Left colon (tissue), 2 donors: ENCODE measurements at regions not wholly inside any gene's neighbourhood (a gene's known extent, or its start where the extent isn't known, plus 50 kb on each side); places are given as distances from the start of the nearest gene placed in this dataset.
"Not testable (repeated sequence)": the region's sequence is repeated elsewhere in the genome, so short reads cannot be mapped to it uniquely, and the experiment has no call there.

Experiments
- ATAC-seq: fragments of 200-7000 bp; cut with Tn5 transposase; one replicate; pipeline ENCODE4 v1.9.1; 2020; ENCODE audit warnings: mild to moderate bottlenecking, moderate library complexity
- DNase-seq, 2 donors: peaks; one replicate each; pipeline ENCODE4 v3.0.0-alpha.2; 2020
- intact Hi-C, 2 donors: fragments of 100-400 bp; cut with DNase I in 1 of 2; cut with micrococcal nuclease in 1 of 2; formaldehyde crosslinking; loops; one replicate each; pipeline versions ENCODE4 v1.11.2 to v1.14.0; 2022; cut with DNase I, micrococcal nuclease
- donor health status: DM: no; HTN: no; CAD: no.
- donor health status: DM: yes; HTN: yes; CAD: no.

GRCh38 chr3:124635169-124635539 lies 95.1 kb upstream of the UMPS start:
- peak; percentile 24 for ATAC-seq
- intact Hi-C loops: no loop called here
- no peak for DNase-seq

- intact Hi-C loops: no loop called here
- ATAC-seq: peak; percentile 27
- DNase-seq: no peak
These were observed 94.0 kb upstream of the UMPS start for GRCh38 chr3:124636101-124636862.

- intact Hi-C loops: no loop called here
- peak; percentile 77 for ATAC-seq
- peak; percentile 43 to 59 for DNase-seq
These were observed 93.4 kb upstream of the UMPS start for GRCh38 chr3:124636863-124637296.

- ATAC-seq (peak; percentile 47), DNase-seq (no peak)
- intact Hi-C loops: no loop called here
These were observed 90.6 kb upstream of the UMPS start for GRCh38 chr3:124639406-124640237.

- DNase-seq (no peak), ATAC-seq (no peak)
- intact Hi-C loops: no loop called here
These were observed 89.5 kb upstream of the UMPS start for GRCh38 chr3:124640635-124641306.

GRCh38 chr3:124643453-124643852 lies 86.8 kb upstream of the UMPS start:
- ATAC-seq: no peak
- DNase-seq: no peak
- intact Hi-C loops: no loop called here

- peak; percentile 26 for ATAC-seq
- intact Hi-C loops: not testable (repeated sequence)
These were observed 84.1 kb upstream of the UMPS start for GRCh38 chr3:124646186-124646585.

GRCh38 chr3:124648551-124648950 lies 81.7 kb upstream of the UMPS start:
- ATAC-seq (peak; percentile 19), DNase-seq (no peak)
- intact Hi-C loops: no loop called here

More at GRCh38 chr3:124646186-124646585, 84.1 kb upstream of the UMPS start:
- not testable (repeated sequence) for DNase-seq

GRCh38 chr3:124650798-124651197 lies 79.5 kb upstream of the UMPS start:
- intact Hi-C loops: no loop called here
- ATAC-seq (no peak), DNase-seq (no peak)

- ATAC-seq, intact Hi-C loops, DNase-seq: not testable (repeated sequence)
These were observed 78.8 kb upstream of the UMPS start for GRCh38 chr3:124651416-124651815.

- DNase-seq (no peak), ATAC-seq (no peak)
- intact Hi-C loops: no loop called here
These were observed 78.2 kb upstream of the UMPS start for GRCh38 chr3:124652009-124652408.

GRCh38 chr3:124653071-124653796 lies 77.0 kb upstream of the UMPS start:
- intact Hi-C loops: no loop called here
- ATAC-seq (no peak), DNase-seq (no peak)

- ATAC-seq: peak; percentile 44
- no peak for DNase-seq
- intact Hi-C loops: no loop called here
These were observed 76.3 kb upstream of the UMPS start for GRCh38 chr3:124653797-124654469.

- intact Hi-C loops: no loop called here
- DNase-seq: no peak
- peak; percentile 84 for ATAC-seq
These were observed 75.8 kb upstream of the UMPS start for GRCh38 chr3:124654470-124654845.

- ATAC-seq (no peak), DNase-seq (no peak)
- intact Hi-C loops: no loop called here
These were observed 73.7 kb upstream of the UMPS start for GRCh38 chr3:124656531-124656930.

- intact Hi-C loops: no loop called here
- ATAC-seq (no peak), DNase-seq (no peak)
These were observed 73.1 kb upstream of the UMPS start for GRCh38 chr3:124657138-124657537.

GRCh38 chr3:124658270-124658669 lies 72.0 kb upstream of the UMPS start:
- ATAC-seq (no peak), DNase-seq (no peak)
- intact Hi-C loops: no loop called here

- intact Hi-C loops: no loop called here
- DNase-seq (no peak), ATAC-seq (no peak)
These were observed 71.1 kb upstream of the UMPS start for GRCh38 chr3:124659175-124659574.

- intact Hi-C loops: no loop called here
These were observed 69.7 kb upstream of the UMPS start for GRCh38 chr3:124660599-124660998.

More at GRCh38 chr3:124660599-124660998, 69.7 kb upstream of the UMPS start:
- DNase-seq (no peak), ATAC-seq (no peak)
